ENCODE measurements at regions not wholly inside any gene's neighbourhood (a gene's known extent, or its start where the extent isn't known, plus 50 kb on each side); places are given as distances from the start of the nearest gene placed in this dataset.

DNA sequence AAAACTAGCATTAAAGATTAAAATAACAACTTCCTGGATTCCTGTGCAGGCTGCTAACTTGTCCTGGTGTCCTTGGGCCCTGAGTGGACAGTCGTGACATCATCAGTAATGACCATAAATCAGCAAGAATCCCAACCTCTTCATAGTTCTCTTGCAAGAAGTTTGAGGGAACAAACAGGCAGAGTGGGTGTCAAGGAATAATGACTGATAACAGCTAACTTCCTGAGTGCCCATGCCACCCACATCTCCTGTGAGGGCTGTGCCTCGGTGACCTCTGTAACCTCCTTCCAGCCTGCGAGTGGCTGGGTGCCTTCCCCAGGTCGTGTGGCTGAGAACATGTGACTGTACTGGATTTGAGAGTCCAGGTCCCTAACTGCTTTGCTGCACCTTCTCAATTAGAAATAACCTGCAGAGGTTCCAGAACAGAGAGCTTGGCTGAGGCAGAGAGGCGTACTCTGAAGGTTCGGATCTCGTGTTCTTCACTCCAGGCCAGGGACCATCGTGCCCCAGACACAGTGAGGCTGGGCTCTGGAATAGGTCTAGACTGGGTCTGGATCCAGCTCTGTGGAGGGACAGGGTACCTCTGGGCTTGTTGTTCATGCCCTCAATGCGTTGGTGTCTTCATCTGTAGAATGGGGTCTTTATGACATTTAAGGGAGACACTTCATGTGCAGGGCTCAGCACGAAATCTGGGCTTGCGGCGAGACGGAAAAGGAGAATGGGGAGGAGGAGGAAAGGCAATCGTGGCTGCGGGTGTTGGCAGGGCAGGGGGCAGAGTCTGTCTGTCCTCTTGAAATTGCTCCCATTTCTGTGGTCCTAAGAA lies 313.1 kb upstream of the ZNF32 start:
- Histone ChIP-seq H2BK15ac (ENCODE audit: low read length) (no peak overlapping the region), H2BK20ac (ENCODE audit: low read length) (no peak overlapping the region), H4K8ac (ENCODE audit: extremely low read depth, insufficient read depth, low read length) (peak overlapping the region; percentile 53; the same call in 1 of the 2 replicates), H3K4me3 (ENCODE audit: extremely low read depth in 1 of 4, insufficient read depth in 2 of 4, low read depth in 3 of 4, low read length in 4 of 4) (no peak overlapping the region), H2BK12ac (ENCODE audit: low read depth, low read length) (no peak overlapping the region), H3K4ac (replicated peaks; ENCODE audit: insufficient read length, low read depth, low read length) (no peak overlapping the region), H3K56ac (replicated peaks; ENCODE audit: insufficient read length, low read depth, low read length) (no peak overlapping the region), H3K79me2 (ENCODE audit: control insufficient read depth in 1 of 2, insufficient read depth in 2 of 2, low read length in 2 of 2) (no peaks in the 10 kb centered on the region), H4K5ac (ENCODE audit: insufficient read length, low read depth, low read length) (no peak overlapping the region), H3K4me1 (replicated peaks in 1 of 4; ENCODE audit: control insufficient read depth in 3 of 4, insufficient read depth in 4 of 4, low read length in 3 of 4) (no peaks in the 10 kb centered on the region), H4K91ac (replicated peaks; ENCODE audit: insufficient read length, low read length) (no peak overlapping the region), H3K14ac (ENCODE audit: insufficient read length) (no peak overlapping the region), H2BK120ac (replicated peaks; ENCODE audit: low read depth, low read length) (no peak overlapping the region), H2AFZ (ENCODE audit: low read length) (no peak overlapping the region), H3K23me2 (ENCODE audit: low read depth, low read length) (no peaks in the 10 kb centered on the region), H3K79me1 (ENCODE audit: low read depth, low read length) (no peaks in the 10 kb centered on the region), H3K36me3 (ENCODE audit: control insufficient read depth in 2 of 4, insufficient read depth in 4 of 4, low read length in 3 of 4) (no peaks in the 10 kb centered on the region), H2BK5ac (ENCODE audit: low read depth, low read length) (no peak overlapping the region), H3K27me3 (replicated peaks in 1 of 4; ENCODE audit: control insufficient read depth in 3 of 4, extremely low read depth in 1 of 4, insufficient read depth in 3 of 4, low read length in 3 of 4) (no peaks in the 10 kb centered on the region), H3K9ac (replicated peaks in 1 of 4; ENCODE audit: extremely low read depth in 1 of 4, low read depth in 3 of 4, low read length in 3 of 4) (no peak overlapping the region), H4K20me1 (replicated peaks in 1 of 2; ENCODE audit: control insufficient read depth in 1 of 2, insufficient read depth in 2 of 2, low read length in 2 of 2) (no peaks in the 10 kb centered on the region), H3K18ac (ENCODE audit: extremely low read depth, low read length) (no peak overlapping the region), H2AK5ac (ENCODE audit: low read depth, low read length) (no peak overlapping the region), H3K9me3 (ENCODE audit: insufficient read depth in 2 of 2, low read depth in 1 of 2, low read length in 1 of 2) (no peaks in the 10 kb centered on the region), H3K4me2 (ENCODE audit: insufficient read depth in 1 of 2, low read depth in 2 of 2, low read length in 2 of 2) (no peak overlapping the region), H3K23ac (ENCODE audit: insufficient read length) (no peak overlapping the region), H3K27ac (ENCODE audit: low read depth, low read length) (no peak overlapping the region)
- POLR2A ChIA-PET (ENCODE audit: partially characterized antibody) = no interaction called here
- FAIRE-seq (no peak), DNase-seq (ENCODE audit: low read depth in 1 of 2, low spot score in 2 of 2) (peak in 1 of 2 experiments; percentile 22)
- 96% methylated on average over 15 of the region's 15 CpGs; no CpG with 5 or more reads in 1 of the 2 experiments for WGBS, 2 experiments (ENCODE audit: extremely low coverage in 1 of 2, insufficient coverage in 1 of 2, insufficient read length in 1 of 2, insufficient replicate concordance in 2 of 2, low coverage in 1 of 2, low lambda C conversion rate in 2 of 2, missing lambda C conversion rate in 1 of 2)
- CTCF ChIA-PET (ENCODE audit: partially characterized antibody) = no interaction called here
- TF ChIP-seq HDAC2 (IDR thresholded peaks at IDR 0.05; ENCODE audit: borderline replicate concordance in 1 of 2, low read depth in 2 of 2, low read length in 2 of 2) = no peak
- no peak for TF ChIP-seq SAP30 (IDR thresholded peaks at IDR 0.05; ENCODE audit: insufficient read depth, insufficient replicate concordance, low read length)
- no peak for TF ChIP-seq ASH2L (IDR thresholded peaks at IDR 0.05; ENCODE audit: low read length)
- no peak for TF ChIP-seq EP300 (IDR thresholded peaks at IDR 0.05; ENCODE audit: borderline replicate concordance in 1 of 2, low read depth in 2 of 2, low read length in 2 of 2)
- no peak for TF ChIP-seq CBX5 (IDR thresholded peaks at IDR 0.05; ENCODE audit: low read depth, low read length)
- TF ChIP-seq RFX5 (IDR thresholded peaks at IDR 0.05; ENCODE audit: borderline replicate concordance, low read depth, low read length) = no peak
- TF ChIP-seq NRF1 (IDR thresholded peaks at IDR 0.05; ENCODE audit: low read depth, low read length) = no peak
- TF ChIP-seq, protein P1, sequence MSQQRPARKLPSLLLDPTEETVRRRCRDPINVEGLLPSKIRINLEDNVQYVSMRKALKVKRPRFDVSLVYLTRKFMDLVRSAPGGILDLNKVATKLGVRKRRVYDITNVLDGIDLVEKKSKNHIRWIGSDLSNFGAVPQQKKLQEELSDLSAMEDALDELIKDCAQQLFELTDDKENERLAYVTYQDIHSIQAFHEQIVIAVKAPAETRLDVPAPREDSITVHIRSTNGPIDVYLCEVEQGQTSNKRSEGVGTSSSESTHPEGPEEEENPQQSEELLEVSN (IDR thresholded peaks at IDR 0.05) = no peak
- no peak for TF ChIP-seq ZNF274 (IDR thresholded peaks at IDR 0.05; ENCODE audit: borderline replicate concordance, extremely low read depth, low read length)
- no peak for TF ChIP-seq JUN (IDR thresholded peaks at IDR 0.05; ENCODE audit: low read depth, low read length)

Measured in H1 (cell line).